ENCODE measurements at regions not wholly inside any gene's neighbourhood (a gene's known extent, or its start where the extent isn't known, plus 50 kb on each side); places are given as distances from the start of the nearest gene placed in this dataset.

DNA sequence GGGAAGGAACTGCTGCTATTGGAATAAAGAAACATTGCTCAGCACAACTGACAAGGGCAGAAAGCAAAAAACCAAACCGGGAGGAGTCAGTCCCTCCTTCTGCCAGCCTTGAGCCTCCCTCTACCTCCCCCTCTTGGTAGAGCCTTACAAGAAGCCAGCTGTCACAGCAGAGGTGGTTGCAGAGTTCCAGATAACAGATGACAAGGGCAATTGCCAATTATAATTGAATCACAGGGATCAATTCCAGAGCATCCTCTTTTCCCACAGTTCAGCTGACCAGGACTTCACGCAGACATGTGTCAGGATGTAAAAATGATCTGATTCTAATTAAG is 548.2 kb upstream of the LRRTM1 start:
- DNase-seq = no peak

DNA sequence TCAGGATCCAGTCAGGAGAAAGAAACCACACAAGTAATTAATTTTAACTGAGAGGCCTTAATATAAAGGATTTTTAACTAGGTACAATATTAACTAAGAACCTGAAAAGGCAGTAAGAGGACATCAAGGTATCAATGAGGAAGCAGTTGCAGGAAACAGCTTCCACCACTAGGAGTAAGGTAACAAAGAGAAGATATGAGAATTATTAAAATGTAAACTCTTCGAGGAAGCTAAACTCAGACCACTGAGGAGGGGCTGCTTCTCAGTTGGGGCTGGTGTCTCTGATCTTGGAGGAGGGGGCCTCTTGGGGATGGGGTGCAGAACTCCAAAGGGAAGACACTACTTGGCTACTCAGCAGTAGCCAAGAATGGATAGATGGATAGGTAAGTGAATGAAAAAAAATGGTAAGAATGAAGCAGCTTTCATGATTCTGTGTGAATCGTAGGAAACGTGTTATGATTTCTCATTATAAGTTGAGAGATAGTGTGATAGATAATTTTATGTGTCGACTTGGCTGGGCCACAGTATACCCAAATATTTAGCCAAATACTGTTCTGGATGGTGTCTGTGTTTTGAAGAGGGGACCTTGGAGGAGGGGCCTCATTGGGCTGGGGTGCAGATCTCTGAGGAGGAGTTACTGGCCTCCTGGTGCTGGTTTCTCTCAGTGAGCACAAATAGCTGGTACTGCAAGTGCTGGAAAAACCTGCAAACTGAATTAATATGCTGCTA is 547.7 kb upstream of the LRRTM1 start:
- DNase-seq = no peak

DNA sequence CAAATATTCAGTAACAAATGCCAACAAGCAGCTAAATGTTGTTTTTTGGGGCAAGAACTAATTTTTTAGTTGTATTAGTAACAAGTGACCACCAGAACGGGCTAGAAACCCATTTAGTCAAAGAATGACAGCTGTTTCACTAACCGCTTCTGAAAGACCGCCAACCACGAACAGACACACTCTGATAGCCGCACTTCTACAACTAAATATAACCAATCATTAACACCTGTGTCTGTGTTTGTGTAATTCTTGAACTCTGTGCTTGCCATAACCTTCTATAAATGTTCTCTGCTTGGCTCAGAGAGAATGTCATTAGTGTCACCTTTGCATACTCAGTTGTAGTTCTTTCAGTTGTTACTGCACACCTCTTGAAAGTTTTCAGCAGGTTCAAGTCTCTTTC is 526.3 kb upstream of the LRRTM1 start:
- DNase-seq = no peak

DNA sequence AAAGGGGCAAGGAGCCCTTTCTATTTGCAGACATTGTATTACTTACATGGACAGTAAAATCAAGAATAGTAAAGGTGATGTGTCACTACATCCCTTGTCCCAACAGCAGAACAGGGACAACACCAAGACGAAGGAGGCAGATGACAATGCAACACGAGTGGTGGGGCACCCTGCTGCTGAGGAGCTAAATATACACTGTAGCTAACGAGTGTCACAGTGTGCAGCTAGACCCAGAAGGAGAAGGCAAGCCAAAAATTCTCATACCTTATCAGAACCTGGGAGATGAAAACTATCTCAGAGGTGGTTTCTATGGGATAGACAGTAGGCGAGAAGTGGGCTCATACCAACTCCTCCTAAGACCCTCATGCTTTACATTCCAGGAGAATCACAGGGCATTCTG is 518.4 kb upstream of the LRRTM1 start:
- no peak for DNase-seq

DNA sequence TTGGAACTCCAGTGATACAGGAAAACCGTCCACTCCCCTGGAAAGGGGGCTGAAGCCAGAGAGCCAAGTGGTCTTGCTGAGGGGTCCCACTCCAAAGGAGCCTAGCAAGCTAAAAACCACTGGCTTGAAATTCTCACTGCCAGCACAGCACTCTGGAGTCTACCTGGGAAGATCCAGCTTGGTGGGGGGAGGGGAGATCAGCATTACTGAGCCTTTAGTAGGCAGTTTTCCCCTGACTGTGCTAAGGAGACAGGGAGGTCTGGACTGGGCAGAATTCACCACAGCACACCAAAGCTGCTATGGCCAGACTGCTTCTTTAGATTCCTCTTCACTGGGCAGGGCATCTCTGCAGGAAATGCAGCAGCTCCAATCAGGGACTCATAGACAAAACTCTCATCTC is 510.7 kb upstream of the LRRTM1 start:
- no peak for DNase-seq

DNA sequence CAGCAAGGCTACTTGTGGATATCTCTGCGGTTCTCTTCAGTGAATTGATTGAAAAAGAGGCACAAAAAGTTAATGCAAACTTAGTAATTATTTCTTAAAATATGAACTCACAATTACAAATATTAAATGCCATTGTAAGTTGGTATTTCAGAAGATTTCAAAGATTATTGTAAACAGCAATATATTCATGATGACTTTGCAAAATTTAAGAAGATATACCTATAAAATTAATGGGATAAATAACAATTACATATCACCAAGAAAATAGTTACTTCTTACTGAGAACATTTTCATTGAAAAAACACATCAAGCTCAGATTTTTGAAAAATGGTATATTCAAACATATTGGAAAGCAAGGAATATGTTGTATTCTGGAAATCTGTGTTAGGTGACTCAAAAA is 482.0 kb upstream of the LRRTM1 start:
- DNase-seq = no peak

DNA sequence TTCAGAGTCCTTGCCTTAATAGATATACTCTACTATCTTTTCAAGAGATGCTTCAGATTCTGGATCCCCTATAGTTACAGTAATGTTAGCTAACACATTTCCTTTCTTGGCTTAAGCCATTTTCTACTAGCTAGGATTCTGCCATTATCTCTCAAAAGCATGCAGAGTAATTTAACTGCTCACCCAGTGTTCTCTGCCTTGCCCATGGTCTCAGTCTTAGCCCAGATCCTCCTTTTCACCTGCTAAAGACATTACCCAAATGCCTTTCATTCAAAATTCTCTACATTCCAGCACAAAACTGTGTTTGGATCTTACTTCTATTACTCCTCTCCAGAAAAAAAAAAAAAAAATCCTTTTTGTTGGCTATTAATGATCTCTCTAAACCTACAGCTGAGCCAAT is 474.2 kb upstream of the LRRTM1 start:
- no peak for DNase-seq

DNA sequence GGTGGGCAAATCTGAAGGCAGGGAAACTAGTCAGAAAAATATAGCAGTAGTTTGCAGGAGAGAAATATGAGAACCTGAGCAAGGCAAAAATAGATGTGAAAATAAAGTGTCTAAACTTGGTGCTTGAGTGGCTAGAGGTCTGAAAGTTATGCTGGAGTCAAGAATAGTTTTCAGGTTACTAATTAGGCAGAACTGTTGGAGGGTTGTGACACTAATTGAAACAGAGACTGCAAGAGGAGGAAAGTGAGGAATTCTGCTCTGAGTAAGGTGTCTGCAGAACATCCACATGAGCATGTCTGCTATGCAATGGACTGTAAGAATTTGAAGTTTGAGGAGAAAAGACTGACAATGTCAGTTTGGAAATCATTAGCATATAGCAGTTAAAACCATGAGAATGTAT is 444.0 kb upstream of the LRRTM1 start:
- no peak for DNase-seq

DNA sequence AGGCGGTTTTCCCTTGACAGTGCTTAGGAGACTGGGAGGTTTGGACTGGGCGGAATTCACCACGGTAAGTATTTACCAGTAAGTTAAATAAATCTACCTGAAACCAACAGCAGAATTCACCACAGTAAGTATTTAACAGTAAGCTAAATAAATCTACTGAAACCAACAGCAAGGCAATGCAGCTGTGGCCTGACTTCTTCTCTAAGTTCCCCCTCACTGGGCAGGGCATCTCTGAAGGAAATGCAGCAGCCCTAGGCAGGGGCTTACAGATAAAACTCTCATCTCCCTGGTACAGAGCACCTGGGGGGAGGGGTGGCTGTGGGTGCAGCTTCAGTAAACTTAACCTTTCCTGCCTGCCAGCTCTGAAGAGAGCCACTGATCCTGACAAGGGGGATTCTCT is 432.5 kb upstream of the LRRTM1 start:
- no peak for DNase-seq

DNA sequence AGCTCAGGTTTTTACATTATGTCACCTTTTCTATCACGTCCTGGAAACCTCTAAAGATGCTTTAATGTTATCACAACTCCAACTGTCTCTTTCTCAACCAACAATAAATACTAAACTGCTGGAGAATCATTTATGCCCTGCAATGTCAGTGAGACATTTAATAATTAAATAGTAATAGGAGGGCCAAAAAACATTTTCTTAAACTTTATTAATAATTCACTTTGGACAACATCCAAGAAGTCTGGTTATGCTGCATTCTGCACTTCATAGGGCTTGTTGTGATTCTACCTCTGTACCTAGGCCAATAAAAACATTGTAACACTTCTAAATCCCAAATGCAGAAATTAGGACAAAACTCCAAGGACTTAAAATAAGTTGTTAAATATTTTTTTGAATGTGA is 420.4 kb upstream of the LRRTM1 start:
- DNase-seq = no peak

DNA sequence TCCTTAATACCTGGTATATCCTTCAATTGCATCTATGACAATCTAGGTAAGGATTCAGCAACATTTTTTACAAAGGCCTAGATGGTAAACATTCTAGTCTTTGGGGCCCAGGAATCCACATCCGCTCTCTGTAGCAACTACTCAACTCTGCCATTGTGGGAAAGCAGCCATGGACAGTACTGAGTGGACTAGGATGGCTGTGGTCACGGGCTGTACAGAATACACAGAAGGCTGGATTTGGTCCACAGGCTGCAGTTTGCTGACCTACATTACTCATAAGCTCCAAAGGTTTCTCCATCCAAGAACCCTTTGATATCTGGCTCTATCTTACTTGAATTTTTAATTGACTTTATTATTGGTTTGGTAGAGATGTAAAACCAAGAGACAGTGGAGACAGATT is 418.3 kb upstream of the LRRTM1 start:
- no peak for DNase-seq

DNA sequence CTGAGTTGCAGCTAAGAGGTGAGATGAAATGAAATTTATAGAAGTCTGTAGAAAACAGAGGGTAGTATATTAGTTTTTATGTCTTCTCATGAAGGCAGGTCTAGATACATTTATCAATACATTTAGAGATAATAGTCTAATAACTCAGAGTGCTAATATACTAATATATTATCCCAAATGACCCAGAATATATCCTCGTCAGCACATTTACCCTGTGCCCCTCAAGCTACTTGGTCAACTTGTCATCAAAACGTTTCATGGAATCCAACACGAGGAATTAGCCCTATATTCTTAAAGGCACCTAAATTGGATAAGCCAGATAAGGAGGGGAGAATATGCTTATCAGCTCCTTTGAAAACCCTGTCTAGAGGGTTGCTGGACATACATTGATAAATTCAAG is 415.1 kb upstream of the LRRTM1 start:
- DNase-seq = no peak

DNA sequence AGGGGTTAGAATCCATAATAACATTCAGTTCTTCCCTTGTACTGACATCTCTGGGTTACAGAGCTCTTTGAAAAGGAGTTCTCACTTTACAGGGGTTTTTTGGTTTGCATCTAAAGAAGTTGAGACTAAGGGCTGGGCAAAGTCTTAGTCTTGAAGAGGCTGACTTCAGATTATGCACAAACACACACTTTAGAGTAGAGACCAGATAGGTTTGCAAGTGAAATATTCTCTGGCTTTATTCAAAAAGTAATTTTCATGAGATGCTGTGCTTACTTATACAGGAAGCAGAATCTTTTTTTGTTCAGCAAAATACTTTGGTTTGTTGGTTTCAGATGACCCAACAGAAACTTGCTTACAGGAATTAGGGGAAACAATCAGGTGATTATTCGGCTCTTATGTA is 410.9 kb upstream of the LRRTM1 start:
- no peak for DNase-seq

DNA sequence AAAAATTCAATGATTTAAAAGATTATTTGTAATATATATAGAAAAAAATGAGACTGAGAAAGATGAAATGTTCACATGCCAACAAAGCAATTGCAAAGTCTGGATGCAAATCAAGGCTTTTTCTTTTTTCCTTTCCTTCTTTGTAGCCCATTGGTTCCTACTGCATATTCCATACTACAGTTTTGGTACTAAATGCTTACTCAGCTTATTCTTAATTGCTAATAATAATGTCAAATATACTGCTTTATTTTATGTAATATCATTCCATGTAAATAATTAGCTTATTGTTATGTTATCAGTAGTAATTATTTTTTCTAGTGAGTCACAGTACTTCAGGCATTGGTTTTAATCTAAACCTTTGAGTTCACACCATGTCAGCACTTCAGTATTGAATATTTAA is 407.4 kb upstream of the LRRTM1 start:
- DNase-seq = no peak

DNA sequence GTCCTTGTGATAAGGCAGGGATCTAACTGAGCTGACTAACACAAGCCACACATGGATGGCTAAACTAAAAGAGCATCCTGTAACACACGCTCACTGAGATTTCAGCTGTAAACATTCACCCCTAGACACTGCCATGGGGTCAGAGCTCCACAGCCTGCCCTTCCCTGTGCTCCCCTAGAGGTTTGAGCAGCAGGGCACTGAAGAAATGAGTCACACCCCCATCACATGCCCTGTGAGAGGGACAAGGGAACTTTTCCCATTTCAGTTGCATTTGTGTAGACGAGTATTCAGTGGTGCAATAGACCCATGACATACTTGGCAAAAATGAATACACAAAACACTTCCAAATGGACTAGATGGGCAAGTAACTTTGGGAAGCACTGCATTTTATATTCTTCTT is 402.4 kb upstream of the LRRTM1 start:
- DNase-seq = no peak

DNA sequence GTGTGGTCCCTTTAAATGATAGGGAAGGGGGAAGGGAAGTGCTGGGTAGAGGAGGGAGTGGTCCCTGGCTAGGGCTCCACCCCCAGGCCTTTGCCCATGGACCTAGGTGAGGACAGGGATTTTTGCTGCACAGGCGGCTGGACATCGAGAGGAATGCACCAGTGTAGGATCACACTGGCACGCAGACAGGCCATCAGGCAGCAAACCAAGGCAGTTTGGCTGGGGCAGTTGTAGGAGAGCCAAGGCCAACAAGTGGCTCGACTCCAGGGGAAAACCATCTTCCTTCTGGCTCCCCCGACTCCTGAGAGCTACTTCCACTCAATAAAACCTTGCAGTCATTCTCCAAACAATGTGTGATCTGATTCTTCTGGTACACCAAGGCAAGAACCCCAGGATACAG is 402.0 kb upstream of the LRRTM1 start:
- no peak for DNase-seq

DNA sequence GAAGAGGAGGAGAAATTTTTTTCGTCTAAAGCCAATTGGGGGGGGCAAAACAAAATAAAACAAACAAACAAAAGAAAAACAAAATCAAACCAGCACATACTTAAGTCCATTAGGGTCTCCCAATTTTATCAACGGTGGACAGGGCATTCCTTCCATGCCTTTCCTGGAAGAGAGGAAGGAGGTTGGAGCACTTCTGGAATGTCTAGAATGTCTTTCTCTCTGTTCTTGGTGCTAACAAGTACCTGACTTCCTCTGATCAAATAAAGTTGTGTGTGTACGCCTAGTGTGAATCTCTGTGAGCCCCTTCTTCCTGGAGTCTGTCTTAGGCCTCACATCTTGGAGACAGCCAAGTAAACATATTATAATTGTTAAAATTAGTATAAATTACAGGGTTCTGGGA is 399.0 kb upstream of the LRRTM1 start:
- no peak for DNase-seq

DNA sequence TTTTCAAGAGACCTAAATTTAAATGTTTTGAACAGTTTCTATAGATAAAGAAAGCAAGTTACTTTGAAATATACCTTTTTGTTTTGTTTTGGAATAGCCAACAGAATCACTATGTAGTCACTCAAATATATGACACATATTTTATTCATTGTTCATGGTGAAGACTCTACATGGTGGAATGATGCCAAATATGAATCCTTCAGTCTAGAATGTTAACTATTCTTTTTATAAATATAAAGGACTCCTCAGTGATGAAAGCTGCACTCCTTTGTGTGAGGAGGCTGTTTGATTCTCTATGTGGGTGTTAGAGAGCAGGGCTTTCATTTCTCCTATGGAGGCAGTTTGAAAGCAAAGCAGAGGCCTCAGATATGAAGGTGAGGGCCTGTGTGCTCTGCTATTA is 396.4 kb upstream of the LRRTM1 start:
- no peak for DNase-seq

Measured in GDM1 (cell line).